ENCODE measurements at regions not wholly inside any gene's neighbourhood (a gene's known extent, or its start where the extent isn't known, plus 50 kb on each side); places are given as distances from the start of the nearest gene placed in this dataset.
"Not testable (repeated sequence)": the region's sequence is repeated elsewhere in the genome, so short reads cannot be mapped to it uniquely, and the experiment has no call there.

DNA sequence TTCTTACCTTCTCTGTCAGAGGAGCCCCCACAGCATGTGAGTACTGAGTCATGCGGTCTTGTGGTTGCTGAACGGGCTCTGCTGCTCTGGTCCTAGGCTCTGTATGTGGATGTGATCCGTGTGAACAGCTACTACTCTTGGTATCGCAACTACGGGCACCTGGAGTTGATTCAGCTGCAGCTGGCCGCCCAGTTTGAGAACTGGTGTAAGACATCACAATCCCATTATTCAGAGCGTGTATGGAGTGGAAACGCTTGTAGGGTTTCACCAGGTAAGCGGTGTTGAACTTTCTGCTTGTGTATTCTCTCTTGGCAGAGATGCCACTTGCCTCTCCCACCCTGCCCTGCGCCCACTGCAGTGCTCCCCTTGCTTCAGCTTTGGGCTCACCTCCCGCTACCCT is 1356.2 kb downstream of the CDH12 start:
- TF ChIP-seq EZH2 (IDR thresholded peaks at IDR 0.05; ENCODE audit: low read length, missing control alignments) = not testable (repeated sequence)
- TF ChIP-seq, protein P1, sequence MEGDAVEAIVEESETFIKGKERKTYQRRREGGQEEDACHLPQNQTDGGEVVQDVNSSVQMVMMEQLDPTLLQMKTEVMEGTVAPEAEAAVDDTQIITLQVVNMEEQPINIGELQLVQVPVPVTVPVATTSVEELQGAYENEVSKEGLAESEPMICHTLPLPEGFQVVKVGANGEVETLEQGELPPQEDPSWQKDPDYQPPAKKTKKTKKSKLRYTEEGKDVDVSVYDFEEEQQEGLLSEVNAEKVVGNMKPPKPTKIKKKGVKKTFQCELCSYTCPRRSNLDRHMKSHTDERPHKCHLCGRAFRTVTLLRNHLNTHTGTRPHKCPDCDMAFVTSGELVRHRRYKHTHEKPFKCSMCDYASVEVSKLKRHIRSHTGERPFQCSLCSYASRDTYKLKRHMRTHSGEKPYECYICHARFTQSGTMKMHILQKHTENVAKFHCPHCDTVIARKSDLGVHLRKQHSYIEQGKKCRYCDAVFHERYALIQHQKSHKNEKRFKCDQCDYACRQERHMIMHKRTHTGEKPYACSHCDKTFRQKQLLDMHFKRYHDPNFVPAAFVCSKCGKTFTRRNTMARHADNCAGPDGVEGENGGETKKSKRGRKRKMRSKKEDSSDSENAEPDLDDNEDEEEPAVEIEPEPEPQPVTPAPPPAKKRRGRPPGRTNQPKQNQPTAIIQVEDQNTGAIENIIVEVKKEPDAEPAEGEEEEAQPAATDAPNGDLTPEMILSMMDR (conservative IDR thresholded peaks at IDR 0.05 in 1 of 2, IDR thresholded peaks at IDR 0.05 in 1 of 2; ENCODE audit: low read depth in 1 of 2, low read length in 2 of 2) = not testable (repeated sequence)

All from fibroblast of lung (primary cell).